CD4-positive, alpha-beta T cell treated with Interleukin-21 for 1 hour (primary cell): ENCODE measurements at regions not wholly inside any gene's neighbourhood (a gene's known extent, or its start where the extent isn't known, plus 50 kb on each side); places are given as distances from the start of the nearest gene placed in this dataset.

ENCODE experiments used
- DNase-seq: peaks from one replicate; pipeline ENCODE4 v3.0.0-alpha.2; 2020

DNA sequence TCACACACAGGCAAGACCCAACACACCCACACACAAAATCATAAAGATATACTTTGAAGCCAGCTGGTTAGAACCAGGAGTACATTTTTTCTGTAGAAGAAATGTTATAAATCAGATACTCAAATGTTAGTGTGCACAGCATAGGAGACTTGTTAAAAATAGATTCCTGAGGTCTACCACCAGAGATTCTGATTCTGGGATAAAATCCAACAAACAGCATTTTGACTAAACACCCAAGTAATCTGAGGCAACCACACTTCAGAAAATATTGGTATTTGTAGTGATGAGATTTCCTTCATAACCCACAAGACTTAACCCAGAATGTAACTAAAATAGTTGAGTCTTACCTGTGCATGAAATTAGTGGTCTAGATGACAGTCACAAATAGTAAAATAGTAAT is 301.8 kb downstream of the HNRNPD start:
- no peak for DNase-seq

- no peak for DNase-seq
Observed at GRCh38 chr4:82069883-82070638, 303.7 kb downstream of the HNRNPD start.

DNA sequence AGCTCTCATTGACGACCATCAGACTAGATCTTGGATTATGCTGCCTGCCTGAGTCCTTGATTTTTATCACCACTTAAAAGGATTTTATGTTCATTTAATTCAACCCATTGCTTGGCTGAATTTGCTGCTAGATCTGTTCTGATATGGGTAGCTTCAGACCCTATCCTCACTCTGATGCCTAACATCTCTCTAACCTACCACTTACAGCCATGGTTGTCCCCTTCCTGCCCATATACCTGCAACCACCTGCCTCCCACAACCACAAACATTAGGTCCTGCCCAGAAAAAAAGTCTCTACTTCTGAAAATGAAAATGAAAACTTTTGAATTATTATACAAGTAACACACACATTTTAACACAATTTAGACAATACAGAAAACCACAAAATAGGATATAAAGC is 310.8 kb downstream of the HNRNPD start:
- no peak for DNase-seq

DNA sequence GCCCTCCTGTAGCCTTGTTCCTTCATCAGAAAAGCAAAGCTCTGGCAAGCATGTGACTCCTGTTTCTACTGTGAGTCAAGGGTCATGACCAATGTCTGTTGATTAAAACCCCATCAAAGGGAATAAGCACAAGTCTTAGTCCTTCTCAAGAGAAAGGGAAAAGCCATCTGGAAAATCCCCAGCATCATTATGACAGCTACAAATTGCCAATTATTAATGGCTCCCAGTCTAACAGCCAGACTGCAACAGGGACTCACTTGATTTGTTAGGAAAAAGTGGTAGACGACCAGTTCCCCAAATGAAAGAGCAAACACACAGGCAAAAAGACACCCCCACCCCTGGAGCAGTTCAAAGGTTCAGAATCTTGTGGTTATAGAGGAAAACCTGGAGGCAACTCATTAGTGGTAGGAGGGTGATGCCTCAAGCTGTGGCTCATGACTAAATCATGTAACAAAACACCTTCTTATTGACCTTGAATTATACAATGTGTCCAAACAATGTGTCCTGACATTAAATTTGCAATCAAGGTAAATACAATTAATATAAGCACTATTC is 315.7 kb downstream of the HNRNPD start:
- no peak for DNase-seq

- no peak for DNase-seq
Observed at GRCh38 chr4:82055156-82055555, 318.6 kb downstream of the HNRNPD start.

GRCh38 chr4:82053396-82053795 is 320.4 kb downstream of the HNRNPD start:
- no peak for DNase-seq

DNA sequence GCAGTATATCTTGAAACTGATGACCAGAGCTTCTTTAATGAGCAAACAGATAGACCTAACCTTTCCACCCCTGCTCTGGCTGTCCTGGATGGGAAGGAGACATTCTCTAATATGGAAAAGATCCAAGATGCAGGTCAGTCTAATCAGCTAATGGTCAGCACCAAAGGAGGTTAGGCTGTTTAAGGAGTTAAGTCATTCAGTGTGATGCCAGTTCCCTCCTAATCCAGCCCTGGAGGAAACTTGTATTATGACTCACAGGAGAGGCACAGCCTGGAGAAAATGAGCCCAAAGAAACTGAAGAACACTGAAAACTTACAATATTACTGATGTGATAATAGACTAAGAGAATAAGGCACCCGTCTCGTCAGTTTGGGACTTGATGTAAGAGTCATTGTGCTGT is 323.0 kb downstream of the HNRNPD start:
- DNase-seq, result no peak

- no peak for DNase-seq
Observed at GRCh38 chr4:82049294-82049693, 324.5 kb downstream of the HNRNPD start.

- DNase-seq, result no peak
Observed at GRCh38 chr4:82047731-82048130, 326.1 kb downstream of the HNRNPD start.

DNA sequence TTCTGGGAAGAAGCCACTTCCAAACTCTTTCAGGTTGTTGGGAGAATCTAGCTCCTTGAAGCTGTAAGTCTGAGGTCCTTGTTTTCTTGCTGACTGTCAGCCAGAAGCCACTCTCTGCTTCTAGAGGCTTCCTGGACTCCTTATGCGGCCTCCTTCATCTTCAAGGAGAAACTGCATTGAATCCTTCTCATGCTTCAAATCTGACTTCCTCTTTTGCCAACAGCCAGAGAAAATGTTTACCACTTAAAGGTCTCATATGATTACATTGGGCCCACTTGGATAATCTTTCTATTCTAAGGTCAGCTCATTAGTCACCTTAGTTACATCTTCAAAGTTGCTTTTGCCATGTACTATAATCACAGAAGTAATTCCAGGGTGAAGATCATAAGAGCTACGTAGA is 327.0 kb downstream of the HNRNPD start:
- no peak for DNase-seq

GRCh38 chr4:82045267-82045666 is 328.5 kb downstream of the HNRNPD start:
- DNase-seq, result no peak

- DNase-seq, result no peak
Observed at GRCh38 chr4:82044141-82044993, 329.4 kb downstream of the HNRNPD start.

- DNase-seq, result no peak
Observed at GRCh38 chr4:82043809-82044137, 330.0 kb downstream of the HNRNPD start.

DNA sequence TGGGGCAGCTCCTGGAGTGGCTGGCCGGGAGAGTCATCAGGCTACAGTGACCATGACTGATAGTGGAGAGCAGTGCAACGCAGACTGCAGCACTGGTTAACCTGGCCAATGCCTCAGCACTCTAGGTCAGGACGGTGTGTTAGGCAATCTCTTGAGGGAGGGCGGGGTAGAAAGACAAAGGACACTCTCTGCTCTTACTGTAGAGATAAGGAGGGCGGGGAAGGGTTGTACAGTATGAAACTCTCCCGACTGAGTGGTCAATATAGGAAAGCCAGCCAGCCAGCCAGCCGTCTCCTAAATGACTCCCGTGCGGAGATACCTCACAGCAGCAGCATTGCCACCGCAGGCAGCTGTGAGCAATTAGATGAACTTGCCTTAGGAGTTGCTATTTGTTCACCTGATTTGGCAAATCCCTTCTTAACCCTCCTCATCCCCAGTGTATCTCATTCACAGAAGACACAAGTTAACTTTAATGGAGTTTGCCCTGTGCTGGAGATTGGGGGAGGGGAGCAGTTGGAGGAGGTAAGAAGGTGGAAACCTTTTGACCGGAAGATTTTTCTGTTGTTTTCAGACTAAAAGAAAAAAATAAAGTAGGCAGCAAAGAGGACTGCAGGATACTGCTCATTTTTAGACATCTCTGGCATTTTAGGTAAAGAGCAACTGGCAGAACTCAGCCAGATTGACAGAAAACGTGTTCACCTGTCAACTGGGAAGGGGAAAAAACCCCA is 330.5 kb downstream of the HNRNPD start:
- DNase-seq, result no peak

- DNase-seq, result no peak
Observed at GRCh38 chr4:82042042-82042441, 331.7 kb downstream of the HNRNPD start.

- DNase-seq, result no peak
Observed at GRCh38 chr4:82038936-82039335, 334.9 kb downstream of the HNRNPD start.

- DNase-seq, result no peak
Observed at GRCh38 chr4:82036181-82036580, 337.6 kb downstream of the HNRNPD start.

DNA sequence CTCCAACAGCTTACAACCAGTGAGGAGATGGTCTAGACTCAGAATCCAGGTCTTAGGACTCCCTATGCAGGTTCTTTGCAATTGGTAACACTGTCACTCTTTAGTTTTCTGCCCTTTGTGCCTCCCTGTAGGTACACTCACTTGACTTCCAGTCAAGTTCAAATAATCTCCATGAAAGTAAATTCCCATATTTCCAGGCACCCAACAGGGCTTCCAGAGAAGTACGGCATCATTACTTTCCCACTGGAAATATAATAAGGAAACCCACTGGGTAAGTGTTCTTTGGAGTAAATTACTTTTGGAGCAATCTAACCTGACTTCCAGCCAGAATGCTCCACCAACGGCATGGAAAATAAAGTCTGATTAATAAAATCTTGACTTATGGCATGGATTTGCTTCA is 338.9 kb downstream of the HNRNPD start:
- no peak for DNase-seq

DNA sequence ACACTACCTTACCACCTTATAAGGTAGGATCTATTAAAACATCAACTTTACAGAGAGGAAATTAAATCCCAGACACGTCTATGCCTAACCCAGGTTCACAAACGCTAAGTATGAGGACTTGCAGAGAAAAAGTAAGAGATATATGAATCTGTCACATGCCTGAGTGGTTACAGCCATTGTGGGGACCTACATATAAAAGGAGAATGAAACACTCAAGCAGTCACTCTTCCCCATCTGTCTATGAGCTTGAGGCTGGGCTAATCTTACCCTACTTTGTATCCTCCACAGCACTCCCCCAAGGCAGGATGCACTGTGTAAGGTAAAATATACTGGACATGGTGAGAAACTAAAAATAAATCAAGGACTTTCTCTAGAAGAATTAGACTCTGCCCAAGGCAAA is 339.9 kb downstream of the HNRNPD start:
- DNase-seq, result no peak

DNA sequence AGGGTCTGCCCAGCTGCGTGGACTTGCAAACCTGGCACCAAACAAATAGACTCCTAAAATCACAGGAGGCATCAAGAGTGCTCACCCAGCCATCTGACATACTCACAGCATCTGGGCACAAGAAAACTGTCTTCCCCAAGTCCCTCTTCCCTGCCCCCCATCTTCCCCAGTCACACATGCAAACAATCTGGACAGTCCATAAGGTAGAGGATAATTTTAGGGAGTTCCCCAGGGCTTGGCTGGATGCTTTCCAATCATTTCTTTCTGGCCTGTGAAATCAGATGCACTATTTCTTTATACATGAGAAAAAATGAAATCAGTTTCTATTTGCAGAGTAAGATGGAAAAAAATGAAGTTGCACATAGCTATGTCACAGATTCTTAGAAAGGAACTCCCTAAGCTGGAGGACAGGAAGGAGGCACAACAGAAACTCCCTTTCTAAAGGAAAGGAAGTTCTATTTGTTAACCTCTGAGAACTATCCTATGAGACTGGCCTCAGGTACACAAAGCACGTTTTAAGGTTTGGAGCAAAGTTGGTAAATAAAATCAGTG is 342.3 kb downstream of the HNRNPD start:
- no peak for DNase-seq

GRCh38 chr4:82017680-82018079 is 356.1 kb downstream of the HNRNPD start:
- DNase-seq, result peak; percentile 0

- no peak for DNase-seq
Observed at GRCh38 chr4:82005158-82005557, 368.6 kb downstream of the HNRNPD start.

GRCh38 chr4:81997313-81997712 is 376.5 kb downstream of the HNRNPD start:
- no peak for DNase-seq
